Type B pancreatic cell (in vitro differentiated cells): ENCODE measurements at regions not wholly inside any gene's neighbourhood (a gene's known extent, or its start where the extent isn't known, plus 50 kb on each side); places are given as distances from the start of the nearest gene placed in this dataset.

Experiments
- DNase-seq: peaks from one replicate; pipeline ENCODE4 v3.0.0; 2021; ENCODE audit warnings: mixed read lengths; ENCODE audit not compliant: unreplicated experiment; ENCODE audit errors: extremely low spot score
- H3K27ac Mint-ChIP-seq: 2 replicates; pipeline ENCODE4 v1.8.0; 2021; ENCODE audit warnings: mild to moderate bottlenecking, mixed read lengths
- H3K27me3 Mint-ChIP-seq: 2 replicates; pipeline ENCODE4 v1.8.0; 2021; ENCODE audit warnings: mixed read lengths
- H3K36me3 Mint-ChIP-seq: 2 replicates; pipeline ENCODE4 v1.8.0; 2021; ENCODE audit warnings: mixed read lengths
- H3K4me1 Mint-ChIP-seq: one replicate; pipeline ENCODE4 v1.8.0; 2021; ENCODE audit warnings: mixed read lengths; ENCODE audit not compliant: unreplicated experiment
- H3K4me3 Mint-ChIP-seq: 2 replicates; pipeline ENCODE4 v1.8.0; 2021; ENCODE audit warnings: mild to moderate bottlenecking, mixed read lengths
- H3K9me3 Mint-ChIP-seq: 2 replicates; pipeline ENCODE4 v1.8.0; 2021; ENCODE audit warnings: mixed read lengths
- CTCF ChIP-seq: fragments of 200-600 bp; sonication (generic); conservative IDR thresholded peaks from 2 replicates; pipeline ENCODE4 v1.5.0; 2021; ENCODE audit warnings: antibody characterized with exemption, mild to moderate bottlenecking

GRCh38 chr11:97684486-97685439, 1295.0 kb downstream of the JRKL start:
- no peak for DNase-seq
- Mint-ChIP-seq H3K9me3 (no peaks in the 10 kb centered on the region), H3K4me3 (no peak overlapping the region), H3K27ac (no peak overlapping the region), H3K36me3 (no peaks in the 10 kb centered on the region), H3K4me1 (peaks cover 3% of the 10 kb centered on the region), H3K27me3 (no peaks in the 10 kb centered on the region)
- TF ChIP-seq CTCF, result no peak

GRCh38 chr11:97685695-97686094, 1295.9 kb downstream of the JRKL start:
- no peaks in the 10 kb centered on the region for H3K9me3 Mint-ChIP-seq
- TF ChIP-seq CTCF, result no peak
- H3K4me3 Mint-ChIP-seq, result no peak overlapping the region
- DNase-seq, result no peak
- H3K27ac Mint-ChIP-seq, result no peak overlapping the region
- no peaks in the 10 kb centered on the region for H3K27me3 Mint-ChIP-seq
- H3K36me3 Mint-ChIP-seq, result no peaks in the 10 kb centered on the region
- peaks cover 3% of the 10 kb centered on the region for H3K4me1 Mint-ChIP-seq

- no peaks in the 10 kb centered on the region for H3K27me3 Mint-ChIP-seq
Observed at GRCh38 chr11:97687111-97687510, 1297.3 kb downstream of the JRKL start.

GRCh38 chr11:97691061-97691460, 1301.2 kb downstream of the JRKL start:
- Mint-ChIP-seq H3K36me3 (no peaks in the 10 kb centered on the region), H3K9me3 (peaks cover 5% of the 10 kb centered on the region), H3K27me3 (no peaks in the 10 kb centered on the region), H3K4me1 (peaks cover 3% of the 10 kb centered on the region), H3K27ac (no peak overlapping the region), H3K4me3 (no peak overlapping the region)
- no peak for DNase-seq
- no peak for TF ChIP-seq CTCF

More at GRCh38 chr11:97687111-97687510, 1297.3 kb downstream of the JRKL start:
- peaks cover 3% of the 10 kb centered on the region for H3K4me1 Mint-ChIP-seq
- no peak overlapping the region for H3K4me3 Mint-ChIP-seq
- no peak for TF ChIP-seq CTCF
- no peaks in the 10 kb centered on the region for H3K36me3 Mint-ChIP-seq
- no peak for DNase-seq
- H3K9me3 Mint-ChIP-seq, result no peaks in the 10 kb centered on the region
- no peak overlapping the region for H3K27ac Mint-ChIP-seq

- H3K9me3 Mint-ChIP-seq, result no peaks in the 10 kb centered on the region
- H3K27me3 Mint-ChIP-seq, result no peaks in the 10 kb centered on the region
- no peak overlapping the region for H3K4me3 Mint-ChIP-seq
- no peak for DNase-seq
- H3K4me1 Mint-ChIP-seq, result no peaks in the 10 kb centered on the region
- TF ChIP-seq CTCF, result no peak
- no peaks in the 10 kb centered on the region for H3K36me3 Mint-ChIP-seq
- no peak overlapping the region for H3K27ac Mint-ChIP-seq
Observed at GRCh38 chr11:97702951-97703350, 1313.1 kb downstream of the JRKL start.
